Fibroblast of the aortic adventitia (primary cell): ENCODE measurements at regions not wholly inside any gene's neighbourhood (a gene's known extent, or its start where the extent isn't known, plus 50 kb on each side); places are given as distances from the start of the nearest gene placed in this dataset.

ENCODE experiments used
- DNase-seq: peaks from one replicate; pipeline ENCODE4 v3.0.0-alpha.2; 2010; ENCODE audit warnings: low read depth
- H3K4me3 ChIP-seq: 2 replicates; pipeline ENCODE4 v1.5.1; 2011; ENCODE audit warnings: low read depth, mild to moderate bottlenecking, control low read depth, low read length, moderate library complexity
- TF ChIP-seq, protein P1 (sequence below): IDR thresholded peaks from 2 replicates; pipeline ENCODE4 v1.5.1; 2011; ENCODE audit warnings: mild to moderate bottlenecking, low read length, control low read depth, inconsistent platforms; ENCODE audit not compliant: insufficient read depth

- no peak overlapping the region for H3K4me3 ChIP-seq
- DNase-seq: no peak
- TF ChIP-seq, protein P1, sequence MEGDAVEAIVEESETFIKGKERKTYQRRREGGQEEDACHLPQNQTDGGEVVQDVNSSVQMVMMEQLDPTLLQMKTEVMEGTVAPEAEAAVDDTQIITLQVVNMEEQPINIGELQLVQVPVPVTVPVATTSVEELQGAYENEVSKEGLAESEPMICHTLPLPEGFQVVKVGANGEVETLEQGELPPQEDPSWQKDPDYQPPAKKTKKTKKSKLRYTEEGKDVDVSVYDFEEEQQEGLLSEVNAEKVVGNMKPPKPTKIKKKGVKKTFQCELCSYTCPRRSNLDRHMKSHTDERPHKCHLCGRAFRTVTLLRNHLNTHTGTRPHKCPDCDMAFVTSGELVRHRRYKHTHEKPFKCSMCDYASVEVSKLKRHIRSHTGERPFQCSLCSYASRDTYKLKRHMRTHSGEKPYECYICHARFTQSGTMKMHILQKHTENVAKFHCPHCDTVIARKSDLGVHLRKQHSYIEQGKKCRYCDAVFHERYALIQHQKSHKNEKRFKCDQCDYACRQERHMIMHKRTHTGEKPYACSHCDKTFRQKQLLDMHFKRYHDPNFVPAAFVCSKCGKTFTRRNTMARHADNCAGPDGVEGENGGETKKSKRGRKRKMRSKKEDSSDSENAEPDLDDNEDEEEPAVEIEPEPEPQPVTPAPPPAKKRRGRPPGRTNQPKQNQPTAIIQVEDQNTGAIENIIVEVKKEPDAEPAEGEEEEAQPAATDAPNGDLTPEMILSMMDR: no peak
Observed at GRCh38 chr6:71502956-71503355, 214.3 kb downstream of the OGFRL1 start.

GRCh38 chr6:71507183-71507582, 218.6 kb downstream of the OGFRL1 start:
- no peak overlapping the region for H3K4me3 ChIP-seq
- DNase-seq: no peak
- TF ChIP-seq, protein P1: no peak

GRCh38 chr6:71509191-71510005, 220.8 kb downstream of the OGFRL1 start:
- no peak for DNase-seq
- TF ChIP-seq, protein P1: no peak
- H3K4me3 ChIP-seq: no peak overlapping the region

GRCh38 chr6:71510057-71510713, 221.6 kb downstream of the OGFRL1 start:
- H3K4me3 ChIP-seq: no peak overlapping the region
- TF ChIP-seq, protein P1: peak; percentile 76
- peak; percentile 87 for DNase-seq

DNA sequence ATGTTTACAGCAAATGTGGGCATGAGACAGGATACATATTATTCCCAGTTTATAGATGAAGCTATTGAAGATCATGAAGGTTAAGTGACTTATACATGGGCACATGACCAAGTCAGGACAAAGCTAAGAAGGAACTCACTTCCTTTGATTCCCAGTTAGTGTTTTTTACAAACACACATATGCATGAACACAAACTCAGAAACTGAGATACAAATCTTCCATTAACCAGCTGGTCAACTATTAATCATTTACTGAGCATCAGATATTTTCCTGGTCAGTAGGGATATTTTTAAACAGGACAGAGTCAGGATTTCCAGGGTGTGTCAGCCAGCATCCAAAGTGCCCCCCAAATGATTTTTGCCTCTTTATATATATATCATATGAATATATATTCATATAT, 222.2 kb downstream of the OGFRL1 start:
- TF ChIP-seq, protein P1: no peak
- H3K4me3 ChIP-seq: no peak overlapping the region
- no peak for DNase-seq

- H3K4me3 ChIP-seq: no peak overlapping the region
- TF ChIP-seq, protein P1: no peak
- no peak for DNase-seq
Observed at GRCh38 chr6:71512256-71512655, 223.6 kb downstream of the OGFRL1 start.
